K562 (cell line): ENCODE measurements at regions not wholly inside any gene's neighbourhood (a gene's known extent, or its start where the extent isn't known, plus 50 kb on each side); places are given as distances from the start of the nearest gene placed in this dataset.

Source experiments
- ATAC-seq: fragments of 200-7000 bp; cut with Tn5 transposase; 3 replicates; pipeline ENCODE4 v1.9.1; 2020; ENCODE audit warnings: moderate library complexity
- BruUV-seq: library from RNA; stranded (reverse); fragments of 400-500 nt; replicated peaks from 2 replicates; lab custom pipeline; 2021; lab: Mats Ljungman, UMichigan
- CTCF ChIA-PET: fragments of 300-600 bp; formaldehyde crosslinking; extraction: SDS; loops from one replicate; lab custom pipeline; 2021; ENCODE audit warnings: low intra/inter-chr PET ratio; lab: Yijun Ruan, JAX
- POLR2A ChIA-PET: fragments of 300-600, 350-650 bp; sonication (Branson Sonifier 250); formaldehyde crosslinking; extraction: SDS; loops from one replicate; lab custom pipeline; 2021; ENCODE audit warnings: antibody characterized with exemption, inconsistent platforms; lab: Yijun Ruan, JAX
- DNase-seq, 4 experiments: peaks; one replicate each; pipeline versions ENCODE4 v3.0.0 to v3.0.0-alpha.2; 2011 to 2018; ENCODE audit warnings: low spot score in 3 of 4, mixed read lengths in 3 of 4; ENCODE audit errors: extremely low read depth in 1 of 4
- FAIRE-seq: peaks from 2 replicates; lab custom pipeline; 2011; peaks lifted over from hg19 to GRCh38; lab: Jason Lieb, UNC
- H2AFZ ChIP-seq: 2 replicates; pipeline ENCODE4 v1.6.0; 2011; ENCODE audit warnings: low read depth, low read length, control low read depth, inconsistent platforms
- H3K27ac ChIP-seq: fragments of 200-600 bp; 3 replicates; pipeline ENCODE4 v1.8.0; 2011; ENCODE audit warnings: low read depth, mild to moderate bottlenecking, control low read depth, inconsistent platforms, low read length, moderate library complexity, mixed read lengths; ENCODE audit errors: extremely low read depth
- H3K27me3 ChIP-seq, 2 experiments: fragments of 300-600 bp in 1 of 2; 2 replicates in 1 of 2; 3 replicates in 1 of 2; pipeline versions ENCODE4 v1.6.0 to v1.8.0; 2011; ENCODE audit warnings: inconsistent platforms in 2 of 2, low read length in 2 of 2, mild to moderate bottlenecking in 1 of 2, mixed read lengths in 1 of 2, moderate library complexity in 1 of 2; ENCODE audit not compliant: control insufficient read depth in 2 of 2, insufficient read depth in 2 of 2
- H3K36me3 ChIP-seq: fragments of 300-600 bp; 3 replicates; pipeline ENCODE4 v1.8.0; 2011; ENCODE audit warnings: mild to moderate bottlenecking, low read length, inconsistent platforms; ENCODE audit not compliant: control insufficient read depth, insufficient read depth
- H3K4me1 ChIP-seq, 2 experiments: fragments of 200-600 bp in 1 of 2; replicated peaks in 1 of 2; 2 replicates in 1 of 2; 3 replicates in 1 of 2; pipeline versions ENCODE4 v1.5.1 to v1.8.0; 2011; ENCODE audit warnings: inconsistent platforms in 2 of 2, low read length in 2 of 2, mild to moderate bottlenecking in 1 of 2, mixed read lengths in 1 of 2, moderate library complexity in 1 of 2; ENCODE audit not compliant: control insufficient read depth in 2 of 2, insufficient read depth in 2 of 2
- H3K4me2 ChIP-seq: 2 replicates; pipeline ENCODE4 v1.6.1; 2011; ENCODE audit warnings: low read length, control low read depth, inconsistent platforms, mixed read lengths; ENCODE audit not compliant: insufficient read depth
- H3K4me3 ChIP-seq: fragments of 200-600 bp; sonication (generic), shearing (Covaris generic); 2 replicates; pipeline ENCODE4 v1.5.1; 2016; ENCODE audit warnings: control low read depth, inconsistent platforms
- H3K79me2 ChIP-seq: fragments of 200-600 bp; 3 replicates; pipeline ENCODE4 v1.8.0; 2011; ENCODE audit warnings: low read length, inconsistent platforms; ENCODE audit not compliant: control insufficient read depth, insufficient read depth
- H3K9ac ChIP-seq, 2 experiments: 2 replicates each; pipeline versions ENCODE4 v1.6.0 to v1.6.1; 2011; ENCODE audit warnings: low read depth in 2 of 2, low read length in 2 of 2, control low read depth in 1 of 2, inconsistent platforms in 1 of 2, mild to moderate bottlenecking in 1 of 2, mixed read lengths in 1 of 2; ENCODE audit not compliant: insufficient read depth in 1 of 2
- H3K9me1 ChIP-seq: one replicate; pipeline ENCODE4 v1.6.0; 2011; ENCODE audit warnings: inconsistent platforms, mild to moderate bottlenecking, low read length, moderate library complexity; ENCODE audit not compliant: control insufficient read depth, insufficient read depth
- H3K9me3 ChIP-seq: replicated peaks from 2 replicates; pipeline ENCODE4 v1.5.1; 2011; ENCODE audit warnings: low read depth, low read length, inconsistent platforms; ENCODE audit not compliant: control insufficient read depth, insufficient read depth
- H4K20me1 ChIP-seq: replicated peaks from 2 replicates; pipeline ENCODE4 v1.6.1; 2011; ENCODE audit warnings: low read length, inconsistent platforms, mixed read lengths; ENCODE audit not compliant: control insufficient read depth, insufficient read depth
- CAMTA2 ChIP-seq: fragments of 250-450 bp; sonication (Bioruptor Pico); conservative IDR thresholded peaks from 2 replicates; pipeline ENCODE4 v1.5.1; 2022
- CBX5 ChIP-seq: IDR thresholded peaks from 2 replicates; pipeline ENCODE4 v1.6.1; 2014; ENCODE audit warnings: low read depth, borderline replicate concordance
- CEBPB ChIP-seq: fragments of 450-650 bp; IDR thresholded peaks from 2 replicates; pipeline ENCODE4 v1.6.1; 2016; ENCODE audit warnings: missing genetic modification characterization, missing compliant biosample characterization
- DNMT1 ChIP-seq: fragments of 450-650 bp; IDR thresholded peaks from 2 replicates; pipeline ENCODE4 v1.6.1; 2016; ENCODE audit warnings: antibody characterized with exemption, mild to moderate bottlenecking
- ELF4 ChIP-seq: fragments of 450-650 bp; formaldehyde crosslinking; IDR thresholded peaks from 2 replicates; pipeline ENCODE4 v1.4.0; 2022; ENCODE audit warnings: missing genetic modification characterization
- FOXP1 ChIP-seq: sonication (generic); formaldehyde crosslinking; IDR thresholded peaks from 2 replicates; pipeline ENCODE4 v1.8.0; 2022; ENCODE audit warnings: mild to moderate bottlenecking, missing genetic modification reagents
- HMG20B ChIP-seq: fragments of 250-450 bp; sonication (Bioruptor Pico); IDR thresholded peaks from 2 replicates; pipeline ENCODE4 v1.5.0; 2021; ENCODE audit warnings: mild to moderate bottlenecking
- KDM5B ChIP-seq: fragments of 200-600 bp; sonication (generic); IDR thresholded peaks from 2 replicates; pipeline ENCODE4 v1.6.1; 2012; ENCODE audit warnings: low read depth, mild to moderate bottlenecking, moderate library complexity, low read length, control low read depth, inconsistent platforms; ENCODE audit not compliant: insufficient replicate concordance
- MAFG ChIP-seq: fragments of 450-650 bp; conservative IDR thresholded peaks from 2 replicates; pipeline ENCODE4 v1.6.1; 2016; ENCODE audit warnings: missing genetic modification characterization, missing compliant biosample characterization
- PURB ChIP-seq: sonication (generic); formaldehyde crosslinking; IDR thresholded peaks from 2 replicates; pipeline ENCODE4 v1.9.0; 2021; ENCODE audit warnings: low read depth, mild to moderate bottlenecking, missing genetic modification reagents
- SIRT6 ChIP-seq: IDR thresholded peaks from one replicate; pipeline ENCODE4 v1.6.1; 2012; ENCODE audit warnings: low read depth, mild to moderate bottlenecking, control low read depth, inconsistent platforms, low read length, moderate library complexity
- SLC30A9 ChIP-seq: fragments of 250-450 bp; sonication (Bioruptor Pico); IDR thresholded peaks from 2 replicates; pipeline ENCODE4 v1.8.0; 2022; ENCODE audit warnings: mild to moderate bottlenecking, moderate library complexity
- SMAD3 ChIP-seq: fragments of 450-650 bp; formaldehyde crosslinking; conservative IDR thresholded peaks from 2 replicates; pipeline ENCODE4 v1.4.0; 2020; ENCODE audit warnings: mild to moderate bottlenecking
- SPI1 ChIP-seq: IDR thresholded peaks from 2 replicates; pipeline ENCODE4 v1.6.1; 2011; ENCODE audit warnings: low read depth, low read length, control low read depth, borderline replicate concordance
- STAG1 ChIP-seq: sonication (generic); formaldehyde crosslinking; IDR thresholded peaks from 2 replicates; pipeline ENCODE4 v1.5.0; 2020; ENCODE audit warnings: missing genetic modification reagents, borderline replicate concordance
- TAL1 ChIP-seq: fragments of 450-650 bp; IDR thresholded peaks from 2 replicates; pipeline ENCODE4 v1.6.1; 2016; ENCODE audit warnings: mild to moderate bottlenecking
- ZKSCAN8 ChIP-seq: fragments of 200-800 bp; sonication (Bioruptor generic); IDR thresholded peaks from 2 replicates; pipeline ENCODE4 v1.6.1; 2016; ENCODE audit warnings: missing genetic modification characterization, missing compliant biosample characterization
- ZNF224 ChIP-seq: sonication (generic); formaldehyde crosslinking; IDR thresholded peaks from 2 replicates; pipeline ENCODE4 v1.8.0; 2022; ENCODE audit warnings: mild to moderate bottlenecking, missing genetic modification reagents
- ZNF507 ChIP-seq: conservative IDR thresholded peaks from 2 replicates; pipeline ENCODE4 v1.6.1; 2017; ENCODE audit warnings: missing genetic modification characterization, missing compliant biosample characterization
- ZNF764 ChIP-seq: fragments of 250-450 bp; sonication (Bioruptor Pico); IDR thresholded peaks from 2 replicates; pipeline ENCODE4 v1.4.0; 2020; ENCODE audit warnings: low read depth, mild to moderate bottlenecking, moderate library complexity
- WGBS: fragments of 100-300 bp; shearing (Covaris generic); methylation state at CpG from one replicate; pipeline ENCODE4 v1.1.6; 2016; ENCODE audit warnings: low coverage, mixed read lengths; ENCODE audit not compliant: insufficient coverage; ENCODE audit errors: missing lambda C conversion rate; 5-methylcytosine and 5-hydroxymethylcytosine counted together
- in situ Hi-C: fragments of 300-500 bp; cut with MboI; formaldehyde crosslinking; loops from 4 replicates; pipeline ENCODE4 v1.15.0; 2018; ENCODE audit warnings: inconsistent platforms, mixed read lengths
- intact Hi-C: fragments of 100-400 bp; cut with micrococcal nuclease; formaldehyde crosslinking; loops from 2 replicates; pipeline ENCODE4 v1.14.2; 2022
- TF ChIP-seq, protein P1 (sequence below): fragments of 250-450 bp; sonication (Bioruptor Pico); IDR thresholded peaks from 2 replicates; pipeline ENCODE4 v1.9.0; 2021; ENCODE audit warnings: mild to moderate bottlenecking
- TF ChIP-seq, protein P2 (sequence below): sonication (generic); IDR thresholded peaks from 2 replicates; pipeline ENCODE4 v1.6.1; 2016

DNA sequence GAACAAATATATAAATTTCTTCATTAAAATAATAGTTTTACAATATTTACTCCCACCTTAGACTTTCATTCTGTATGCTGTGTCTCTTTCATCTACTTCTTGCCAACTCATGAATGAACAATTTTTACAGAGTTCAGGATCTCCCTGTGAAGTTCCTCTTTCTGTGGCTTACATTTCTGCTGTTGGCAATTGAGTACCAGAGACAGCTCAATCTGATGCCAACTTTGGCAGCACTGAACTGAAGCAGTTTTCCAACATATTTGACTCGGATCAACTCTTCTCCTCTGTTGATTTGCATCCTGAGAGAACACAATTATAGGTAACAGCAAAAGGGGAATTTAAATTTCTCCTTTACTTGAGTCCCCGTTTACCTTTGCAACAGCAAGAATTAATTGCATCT lies 1262.2 kb downstream of the EFNA5 start:
- FAIRE-seq: no peak
- BruUV-seq: no TSS peak
- no peaks in the 10 kb centered on the region for H3K9me3 ChIP-seq

DNA sequence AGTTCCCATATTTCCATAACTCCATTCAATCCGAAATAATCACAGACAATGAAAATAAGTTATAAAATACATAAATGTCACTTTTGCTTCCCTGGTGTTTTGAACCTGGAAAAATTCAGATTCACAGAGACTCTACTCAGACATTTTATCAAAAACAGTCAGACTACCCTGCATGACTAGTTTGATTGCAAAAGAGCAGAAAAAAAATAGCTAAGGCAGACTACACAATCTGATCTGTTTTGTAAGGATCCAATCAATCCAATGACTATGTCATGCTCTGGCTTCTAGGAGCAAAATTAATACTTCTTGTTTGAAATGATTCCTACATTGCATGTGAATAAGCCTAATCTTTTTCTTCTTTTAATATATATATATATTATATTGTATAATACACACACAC lies 1262.6 kb downstream of the EFNA5 start:
- H3K9ac ChIP-seq: no peak overlapping the region
- BruUV-seq: no TSS peak
- FAIRE-seq: no peak
- H3K27me3 ChIP-seq: no peaks in the 10 kb centered on the region
- H3K4me1 ChIP-seq: no peaks in the 10 kb centered on the region
- no peaks in the 10 kb centered on the region for H3K36me3 ChIP-seq
- WGBS: 0% methylated on average over 1 of the region's 1 CpG
- TF ChIP-seq ELF4 (CRISPR knock-in tag): no peak
- TF ChIP-seq TAL1: no peak
- TF ChIP-seq ZNF224 (CRISPR knock-in tag): no peak
- TF ChIP-seq ZNF764 (CRISPR knock-in tag): no peak
- TF ChIP-seq SIRT6: no peak
- no peak for TF ChIP-seq CBX5
- no peak for TF ChIP-seq ZNF507 (tag)
- no peak for TF ChIP-seq DNMT1
- TF ChIP-seq HMG20B: no peak
- TF ChIP-seq FOXP1: no peak
- TF ChIP-seq, protein P1, sequence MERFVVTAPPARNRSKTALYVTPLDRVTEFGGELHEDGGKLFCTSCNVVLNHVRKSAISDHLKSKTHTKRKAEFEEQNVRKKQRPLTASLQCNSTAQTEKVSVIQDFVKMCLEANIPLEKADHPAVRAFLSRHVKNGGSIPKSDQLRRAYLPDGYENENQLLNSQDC (CRISPR knock-in tag): no peak
- no peak for TF ChIP-seq CAMTA2 (CRISPR knock-in tag)
- TF ChIP-seq, protein P2, sequence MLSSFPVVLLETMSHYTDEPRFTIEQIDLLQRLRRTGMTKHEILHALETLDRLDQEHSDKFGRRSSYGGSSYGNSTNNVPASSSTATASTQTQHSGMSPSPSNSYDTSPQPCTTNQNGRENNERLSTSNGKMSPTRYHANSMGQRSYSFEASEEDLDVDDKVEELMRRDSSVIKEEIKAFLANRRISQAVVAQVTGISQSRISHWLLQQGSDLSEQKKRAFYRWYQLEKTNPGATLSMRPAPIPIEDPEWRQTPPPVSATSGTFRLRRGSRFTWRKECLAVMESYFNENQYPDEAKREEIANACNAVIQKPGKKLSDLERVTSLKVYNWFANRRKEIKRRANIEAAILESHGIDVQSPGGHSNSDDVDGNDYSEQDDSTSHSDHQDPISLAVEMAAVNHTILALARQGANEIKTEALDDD: no peak
- TF ChIP-seq CEBPB (tag): no peak
- TF ChIP-seq SPI1: no peak
- no peak for TF ChIP-seq STAG1
- CTCF ChIA-PET: no interaction called here
- DNase-seq: no peak
- H3K79me2 ChIP-seq: no peaks in the 10 kb centered on the region
- no peaks in the 10 kb centered on the region for H3K9me3 ChIP-seq
- POLR2A ChIA-PET: no interaction called here
- H3K9me1 ChIP-seq: no peaks in the 10 kb centered on the region
- in situ Hi-C loops (no loop called here), intact Hi-C loops (no loop called here)
- no peaks in the 10 kb centered on the region for H4K20me1 ChIP-seq
- H3K4me2 ChIP-seq: no peak overlapping the region
- H3K27ac ChIP-seq: no peak overlapping the region
- ATAC-seq: no peak
- no peak overlapping the region for H2AFZ ChIP-seq
- H3K4me3 ChIP-seq: no peak overlapping the region

More for the DNA sequence above, 1262.2 kb downstream of the EFNA5 start:
- H4K20me1 ChIP-seq: no peaks in the 10 kb centered on the region
- TF ChIP-seq SLC30A9 (CRISPR knock-in tag) (no peak), SMAD3 (CRISPR knock-in tag) (no peak), ZKSCAN8 (no peak), PURB (CRISPR knock-in tag) (no peak), KDM5B (no peak), MAFG (no peak)
- H3K27me3 ChIP-seq: no peaks in the 10 kb centered on the region
- ChIA-PET CTCF (no interaction called here), POLR2A (no interaction called here)
- DNase-seq (no peak), ATAC-seq (no peak)
- no peaks in the 10 kb centered on the region for H3K4me1 ChIP-seq
- in situ Hi-C loops (no loop called here), intact Hi-C loops (no loop called here)
- H2AFZ ChIP-seq: no peak overlapping the region
- no peaks in the 10 kb centered on the region for H3K9me1 ChIP-seq
- 4% methylated on average over 2 of the region's 2 CpGs for WGBS
- no peak overlapping the region for H3K9ac ChIP-seq
- no peaks in the 10 kb centered on the region for H3K79me2 ChIP-seq
- no peak overlapping the region for H3K27ac ChIP-seq
- H3K4me3 ChIP-seq: no peak overlapping the region
- H3K4me2 ChIP-seq: no peak overlapping the region
- no peaks in the 10 kb centered on the region for H3K36me3 ChIP-seq
